Adipocyte (in vitro differentiated cells): ENCODE measurements at regions not wholly inside any gene's neighbourhood (a gene's known extent, or its start where the extent isn't known, plus 50 kb on each side); places are given as distances from the start of the nearest gene placed in this dataset.

ENCODE experiments used
- DNase-seq: peaks from one replicate; pipeline ENCODE4 v3.0.0-alpha.2; 2015; ENCODE audit warnings: low read depth
- H3K27me3 ChIP-seq: replicated peaks from 2 replicates; pipeline ENCODE4 v1.7.0; 2013; ENCODE audit warnings: mild to moderate bottlenecking, low read length, moderate library complexity; ENCODE audit not compliant: control insufficient read depth, insufficient read depth
- H3K36me3 ChIP-seq: 2 replicates; pipeline ENCODE4 v1.7.0; 2013; ENCODE audit warnings: low read length, mild to moderate bottlenecking, moderate library complexity; ENCODE audit not compliant: control insufficient read depth, insufficient read depth, severe bottlenecking
- H3K4me1 ChIP-seq: 2 replicates; pipeline ENCODE4 v1.7.0; 2013; ENCODE audit warnings: mild to moderate bottlenecking, low read length, moderate library complexity; ENCODE audit not compliant: control insufficient read depth, insufficient read depth
- H3K4me3 ChIP-seq: 2 replicates; pipeline ENCODE4 v1.7.0; 2013; ENCODE audit warnings: mild to moderate bottlenecking, low read length, moderate library complexity
- H3K9ac ChIP-seq: 2 replicates; pipeline ENCODE4 v1.7.0; 2013; ENCODE audit warnings: mild to moderate bottlenecking, low read length, moderate library complexity
- H3K9me3 ChIP-seq: 2 replicates; pipeline ENCODE4 v1.7.0; 2013; ENCODE audit warnings: mild to moderate bottlenecking, low read length, moderate library complexity; ENCODE audit not compliant: control insufficient read depth

GRCh38 chr4:137599734-137600133 lies 67.4 kb upstream of the PCDH18 start:
- no peaks in the 10 kb centered on the region for H3K9me3 ChIP-seq
- no peak for DNase-seq
- H3K4me1 ChIP-seq, result peaks cover 17% of the 10 kb centered on the region
- no peaks in the 10 kb centered on the region for H3K36me3 ChIP-seq
- H3K4me3 ChIP-seq, result no peak overlapping the region
- no peak overlapping the region for H3K9ac ChIP-seq
- no peaks in the 10 kb centered on the region for H3K27me3 ChIP-seq

DNA sequence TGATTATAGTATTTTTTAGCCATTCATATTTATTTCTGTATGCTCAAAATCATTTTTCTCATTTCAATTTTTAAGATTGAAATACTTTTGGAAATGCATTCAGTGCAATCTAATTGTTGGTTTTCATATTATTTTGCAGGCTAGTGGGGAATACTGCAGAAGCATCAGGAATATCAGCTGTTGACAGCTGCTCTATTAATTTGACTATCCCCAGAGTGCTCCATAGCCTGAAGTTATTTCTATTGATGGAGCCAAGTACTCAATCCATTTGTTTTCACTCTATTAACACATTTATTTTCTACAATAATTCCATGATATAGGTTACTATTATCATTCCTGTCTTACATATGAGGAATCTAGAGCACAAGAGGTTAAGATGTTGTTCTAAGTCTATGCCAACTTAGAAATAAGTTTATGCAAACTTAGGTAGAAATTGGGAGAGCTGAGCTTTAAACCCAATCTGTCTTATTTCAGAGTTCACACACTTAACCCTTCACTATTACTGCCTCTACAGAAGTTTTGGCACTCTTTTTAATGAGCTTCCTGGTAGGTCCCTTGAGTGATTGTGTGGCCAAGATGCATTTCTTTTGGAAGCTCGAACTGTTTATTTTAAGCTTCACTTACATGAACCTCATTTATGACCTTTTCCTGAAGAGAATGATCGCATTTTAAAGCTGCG lies 65.6 kb upstream of the PCDH18 start:
- Histone ChIP-seq H3K36me3 (no peaks in the 10 kb centered on the region), H3K4me3 (no peak overlapping the region), H3K4me1 (peaks cover 17% of the 10 kb centered on the region), H3K9ac (no peak overlapping the region), H3K9me3 (no peaks in the 10 kb centered on the region), H3K27me3 (no peaks in the 10 kb centered on the region)
- no peak for DNase-seq

DNA sequence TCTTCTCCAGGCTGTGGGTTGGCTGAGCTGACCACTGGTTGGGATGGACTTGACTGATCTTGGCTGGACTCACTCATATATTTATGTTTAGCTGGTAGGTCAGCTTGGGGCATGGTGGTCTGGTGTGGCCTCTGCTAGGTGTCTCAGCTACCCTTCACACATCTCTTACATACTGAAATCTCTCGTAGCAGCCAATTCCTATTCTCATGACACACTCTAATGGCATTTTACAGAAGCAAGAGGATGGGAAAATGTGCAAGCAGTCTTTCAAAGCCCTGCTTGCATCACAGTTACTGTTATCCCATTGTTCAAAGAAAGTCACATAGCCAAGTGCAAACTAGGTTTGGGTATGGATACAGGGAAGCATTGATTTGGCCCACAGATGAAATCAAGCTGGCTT lies 55.5 kb upstream of the PCDH18 start:
- Histone ChIP-seq H3K9ac (no peak overlapping the region), H3K4me1 (peaks cover 6% of the 10 kb centered on the region), H3K9me3 (no peaks in the 10 kb centered on the region)

GRCh38 chr4:137583671-137584070 lies 51.4 kb upstream of the PCDH18 start:
- no peak overlapping the region for H3K4me3 ChIP-seq
- no peaks in the 10 kb centered on the region for H3K36me3 ChIP-seq
- H3K9ac ChIP-seq, result no peak overlapping the region
- no peaks in the 10 kb centered on the region for H3K9me3 ChIP-seq
- peaks cover 10% of the 10 kb centered on the region for H3K4me1 ChIP-seq
- H3K27me3 ChIP-seq, result no peaks in the 10 kb centered on the region
- no peak for DNase-seq

More for the DNA sequence above, 55.5 kb upstream of the PCDH18 start:
- H3K36me3 ChIP-seq, result no peaks in the 10 kb centered on the region
- no peaks in the 10 kb centered on the region for H3K27me3 ChIP-seq
- no peak overlapping the region for H3K4me3 ChIP-seq
- DNase-seq, result no peak
